NCI-H345 (cell line): ENCODE measurements at regions not wholly inside any gene's neighbourhood (a gene's known extent, or its start where the extent isn't known, plus 50 kb on each side); places are given as distances from the start of the nearest gene placed in this dataset.

Source experiments
- DNase-seq: peaks from one replicate; lab custom pipeline; 2025; lab: John Stamatoyannopoulos, UW

DNA sequence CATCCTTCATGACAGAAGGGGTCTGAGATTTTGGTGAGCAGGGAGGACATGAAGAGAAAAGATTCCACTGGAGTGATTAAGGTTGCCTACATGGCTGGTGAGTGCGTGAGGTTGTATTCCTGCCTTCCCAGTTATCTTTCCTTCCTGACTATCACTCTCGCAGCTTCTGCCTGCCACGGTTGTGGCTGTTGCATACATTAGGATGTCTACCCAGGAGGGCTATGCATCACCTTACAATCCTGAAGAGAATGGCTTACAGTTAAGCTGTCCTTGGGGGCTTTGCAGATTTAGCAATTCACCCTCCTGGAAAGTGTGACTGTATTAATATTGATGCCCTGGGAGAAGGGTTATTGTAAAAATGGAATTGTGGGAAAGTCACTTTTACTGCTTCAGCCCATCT, 571.0 kb downstream of the TSN start:
- no peak for DNase-seq

DNA sequence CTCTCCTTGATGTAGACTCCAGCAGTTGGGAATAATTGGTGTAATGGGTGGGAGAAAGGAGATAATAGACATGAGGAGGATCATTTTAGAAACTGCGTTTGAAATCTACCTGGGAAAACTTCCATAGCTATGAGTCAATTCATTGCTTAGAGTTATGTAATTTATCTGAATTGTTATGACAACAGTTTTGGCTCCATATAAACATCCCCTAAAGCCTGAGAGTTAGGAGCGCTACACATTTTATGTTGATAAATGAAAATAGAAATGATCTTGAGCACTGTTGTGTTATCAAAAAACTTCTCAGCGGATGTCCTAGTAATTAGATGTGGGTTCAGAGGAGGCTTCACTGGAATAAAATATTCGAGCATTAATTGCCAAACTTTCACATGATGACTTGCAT, 573.4 kb downstream of the TSN start:
- DNase-seq: no peak

DNA sequence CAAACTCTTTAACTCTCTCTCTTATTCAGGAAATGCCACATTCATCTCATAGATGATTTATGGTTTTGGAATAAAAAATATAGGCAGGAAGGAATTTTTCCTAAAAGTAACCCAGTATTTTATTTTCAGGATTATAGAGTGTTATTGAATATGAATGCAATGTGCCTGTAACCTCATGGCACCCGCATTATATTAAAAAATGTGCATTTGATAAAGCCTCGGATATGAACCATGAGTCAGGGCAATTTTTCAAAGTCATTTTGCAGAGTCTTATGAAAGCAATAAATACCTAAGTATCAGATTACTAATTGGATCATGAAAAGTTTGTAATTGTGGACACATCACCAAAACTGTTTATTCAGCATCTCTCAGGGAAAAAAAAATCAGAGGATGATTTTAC, 573.8 kb downstream of the TSN start:
- DNase-seq: no peak

GRCh38 chr2:122333932-122334331, 578.5 kb downstream of the TSN start:
- DNase-seq: no peak

DNA sequence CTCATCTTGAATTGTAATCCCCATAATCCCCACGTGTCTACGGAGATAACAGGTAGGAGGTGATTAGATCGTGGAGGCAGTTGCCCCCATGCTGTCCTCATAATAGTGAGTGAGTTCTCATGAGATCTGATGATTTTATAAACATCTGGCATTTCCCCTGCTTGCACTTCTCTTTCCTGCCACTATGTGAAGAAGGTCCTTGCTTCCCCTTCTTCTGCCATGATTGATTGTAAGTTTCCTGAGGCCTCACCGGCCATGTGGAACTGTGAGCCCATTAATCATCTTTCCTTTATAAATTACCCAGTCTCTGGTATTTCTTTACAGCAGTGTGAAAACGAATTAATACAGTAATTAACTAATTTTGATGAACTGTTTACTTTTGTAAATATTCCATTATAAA, 582.5 kb downstream of the TSN start:
- DNase-seq: no peak

DNA sequence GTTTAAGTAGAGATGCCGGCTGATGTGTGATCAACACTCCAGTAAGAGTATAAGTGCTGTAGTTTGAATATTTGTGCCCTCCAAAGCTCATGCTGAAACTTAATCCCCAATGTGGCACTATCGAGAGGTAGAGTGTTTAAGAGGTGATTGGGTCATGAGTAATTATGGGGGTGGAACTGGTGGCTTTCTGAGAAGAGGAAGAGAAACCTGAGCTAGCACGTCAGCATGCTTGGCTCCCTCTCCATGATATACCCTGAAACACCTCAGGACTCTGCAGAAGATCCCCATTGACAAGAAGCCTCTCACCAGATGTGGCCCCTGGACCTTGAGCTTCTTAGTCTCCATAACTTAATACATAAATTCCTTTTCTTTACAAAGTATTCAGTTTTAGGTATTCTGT, 584.8 kb downstream of the TSN start:
- DNase-seq: no peak

DNA sequence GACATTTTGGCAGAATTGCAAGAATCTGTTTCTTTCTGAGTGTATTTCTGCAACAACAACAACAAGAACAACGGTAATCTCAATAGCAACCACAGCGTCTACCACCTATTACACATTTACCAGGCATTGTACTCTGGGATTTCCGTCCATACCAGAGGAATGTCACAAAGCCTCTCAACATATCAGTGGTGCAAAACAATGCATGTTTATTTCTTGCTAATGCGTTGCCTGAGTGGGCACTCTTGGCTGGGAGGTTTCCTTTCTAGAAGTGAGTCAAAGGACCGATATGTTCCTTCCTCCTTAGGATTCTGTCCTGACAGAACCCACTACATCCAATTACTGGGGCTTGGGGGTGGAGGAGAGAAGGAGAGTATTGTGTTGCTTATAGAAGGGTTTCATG, 585.6 kb downstream of the TSN start:
- no peak for DNase-seq

GRCh38 chr2:122352151-122352550, 596.7 kb downstream of the TSN start:
- DNase-seq: peak; percentile 19

DNA sequence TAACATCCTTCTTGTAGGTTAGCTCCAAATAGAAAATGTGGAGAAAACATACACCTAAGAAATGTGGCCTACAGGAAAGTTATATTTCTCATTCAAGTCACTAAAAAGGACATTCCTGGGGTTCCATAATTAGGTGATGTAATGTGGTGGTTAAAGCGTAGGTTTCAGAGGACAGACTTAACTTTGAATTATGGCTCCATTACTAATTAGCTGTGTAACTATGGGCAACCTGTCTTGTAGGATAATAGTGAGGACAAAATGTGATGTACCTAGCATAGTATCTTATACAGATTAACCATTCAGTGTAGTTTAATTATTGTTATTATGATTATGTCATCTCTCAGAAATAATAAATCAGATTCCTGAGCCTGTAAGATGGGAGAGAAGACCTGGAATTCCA, 602.5 kb downstream of the TSN start:
- DNase-seq: no peak

DNA sequence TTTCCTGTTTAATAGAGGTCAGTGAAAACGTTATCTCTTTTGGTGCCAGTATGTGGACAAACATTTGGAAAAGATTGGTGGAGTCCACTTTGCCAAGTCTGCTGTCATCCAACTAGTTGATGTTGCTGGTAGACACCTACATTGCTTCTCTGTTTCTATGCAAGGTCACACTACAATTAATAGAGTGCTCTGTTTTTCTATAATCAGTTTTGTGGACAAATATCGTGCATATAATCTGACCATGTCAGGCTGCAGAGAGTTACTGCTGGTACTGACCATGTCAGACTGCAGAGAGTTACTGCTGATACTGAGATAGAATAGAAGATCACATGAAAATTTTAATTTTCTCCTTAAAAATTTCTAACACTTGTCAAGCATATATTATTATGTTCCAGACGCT, 603.3 kb downstream of the TSN start:
- DNase-seq: no peak

- DNase-seq: no peak
These were observed 608.4 kb downstream of the TSN start for GRCh38 chr2:122363885-122364284.

GRCh38 chr2:122366427-122366826, 611.0 kb downstream of the TSN start:
- DNase-seq: no peak

DNA sequence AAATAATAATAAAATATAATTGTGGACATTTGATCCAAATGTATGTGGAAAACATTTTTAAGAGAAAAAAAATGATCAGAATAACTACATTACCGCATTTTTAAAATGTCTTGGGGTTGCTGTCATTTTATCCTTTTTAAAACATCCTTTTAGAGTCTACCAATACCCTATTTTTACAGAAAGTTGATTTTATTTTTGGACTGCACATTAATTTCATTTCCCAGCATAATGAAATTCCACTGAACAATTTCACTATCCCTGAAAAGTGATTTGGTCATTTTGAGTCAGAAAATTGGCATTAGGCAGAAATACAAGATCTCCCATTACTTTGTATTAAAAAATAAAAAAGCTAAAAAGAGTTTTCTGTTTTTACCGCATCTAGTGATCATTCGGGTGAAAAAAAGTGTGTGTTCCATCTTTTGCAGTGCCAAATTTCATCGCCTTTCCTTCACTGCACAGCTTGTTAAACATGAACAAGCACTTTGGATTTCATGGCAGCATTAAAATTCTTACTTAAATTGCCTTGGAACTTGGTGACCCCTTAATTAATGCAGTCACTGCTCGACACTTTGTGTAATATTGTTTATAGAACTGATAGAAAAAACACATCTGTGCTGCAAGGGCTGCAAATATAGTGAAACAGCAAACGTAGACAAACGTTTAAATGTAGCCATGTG, 611.7 kb downstream of the TSN start:
- DNase-seq: no peak

DNA sequence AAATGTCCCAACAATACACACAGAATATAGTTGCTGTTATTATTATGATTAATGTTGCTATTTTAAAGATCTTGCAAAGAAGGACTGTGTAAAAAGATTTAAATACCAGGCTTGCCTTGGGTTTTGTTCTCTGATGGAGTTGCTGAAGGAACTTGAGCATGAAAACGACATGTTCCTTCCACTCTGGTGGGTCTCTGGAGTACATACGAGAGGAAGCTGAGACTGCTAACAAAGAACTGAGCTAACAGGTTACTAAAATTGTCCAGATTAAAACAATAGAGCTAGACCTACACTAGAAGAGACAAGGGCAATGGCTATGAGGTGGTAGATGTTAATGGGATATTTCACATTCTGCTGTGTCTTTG, 612.2 kb downstream of the TSN start:
- DNase-seq: no peak

DNA sequence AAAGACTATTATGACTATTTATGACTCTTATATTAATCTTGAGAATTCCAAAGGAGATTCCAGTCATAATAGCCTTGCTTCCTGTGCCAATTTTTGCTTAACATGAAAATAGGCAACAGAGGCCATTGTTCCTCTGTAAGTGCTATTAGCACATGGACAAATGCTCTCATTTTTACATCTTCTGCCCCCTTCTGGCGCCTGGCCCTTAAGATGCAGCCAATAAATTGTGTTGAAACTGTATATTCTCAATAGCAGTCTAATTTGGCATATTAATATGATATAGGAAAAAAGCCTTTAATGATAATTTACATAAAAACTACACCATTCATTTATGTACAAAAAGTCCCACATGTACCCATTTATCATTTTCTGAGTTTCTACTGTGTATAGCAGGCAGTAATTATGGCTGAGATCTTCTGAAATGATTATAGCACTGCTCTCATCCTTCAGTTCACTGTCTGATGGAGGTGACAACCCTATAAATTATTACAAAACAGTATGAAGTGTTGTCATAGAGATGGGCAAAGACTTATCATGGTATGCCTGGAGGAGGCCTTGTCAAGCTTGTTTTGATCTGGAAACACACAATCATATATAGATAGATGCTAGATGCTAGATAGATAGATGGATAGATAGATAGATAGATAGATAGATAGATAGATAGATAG, 613.3 kb downstream of the TSN start:
- DNase-seq: no peak

DNA sequence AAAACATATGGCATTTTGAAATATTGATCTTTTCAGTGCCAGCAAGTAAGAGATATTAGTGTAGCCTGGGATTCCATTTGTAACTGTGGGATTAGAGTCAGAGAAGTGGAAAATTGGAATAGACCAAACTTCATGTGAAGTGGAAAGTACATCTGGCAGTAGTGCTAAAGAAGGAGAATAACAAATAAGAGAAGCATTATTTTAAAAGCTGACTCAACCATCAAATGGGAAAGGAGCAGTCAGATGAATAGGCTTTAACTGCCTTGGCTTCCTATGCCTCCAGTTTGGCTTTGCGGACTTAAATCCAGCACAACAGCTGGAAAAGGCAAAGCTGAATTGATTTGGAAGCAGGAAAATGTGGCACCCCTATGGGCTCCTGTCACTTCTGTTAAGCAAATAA, 623.1 kb downstream of the TSN start:
- DNase-seq: no peak

GRCh38 chr2:122384768-122385333, 629.4 kb downstream of the TSN start:
- DNase-seq: no peak

DNA sequence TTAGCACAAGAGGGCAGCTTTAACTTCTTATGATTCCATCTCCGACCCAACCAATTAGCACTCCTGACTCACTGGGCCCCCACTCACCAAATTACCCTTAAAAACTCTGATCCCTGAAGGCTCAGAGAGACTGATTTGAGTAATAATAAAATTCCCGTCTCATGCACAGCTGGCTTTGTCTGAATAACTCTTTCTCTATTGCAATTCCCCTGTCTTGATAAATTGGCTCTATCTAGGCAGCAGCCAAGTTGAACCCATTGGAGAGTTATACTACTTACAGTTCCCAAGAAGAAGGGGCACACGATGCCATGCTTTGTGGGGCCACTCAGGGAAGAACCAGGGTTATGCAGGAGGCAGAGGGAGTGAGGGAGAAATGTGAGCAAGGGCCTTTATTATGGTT, 632.8 kb downstream of the TSN start:
- DNase-seq: no peak

DNA sequence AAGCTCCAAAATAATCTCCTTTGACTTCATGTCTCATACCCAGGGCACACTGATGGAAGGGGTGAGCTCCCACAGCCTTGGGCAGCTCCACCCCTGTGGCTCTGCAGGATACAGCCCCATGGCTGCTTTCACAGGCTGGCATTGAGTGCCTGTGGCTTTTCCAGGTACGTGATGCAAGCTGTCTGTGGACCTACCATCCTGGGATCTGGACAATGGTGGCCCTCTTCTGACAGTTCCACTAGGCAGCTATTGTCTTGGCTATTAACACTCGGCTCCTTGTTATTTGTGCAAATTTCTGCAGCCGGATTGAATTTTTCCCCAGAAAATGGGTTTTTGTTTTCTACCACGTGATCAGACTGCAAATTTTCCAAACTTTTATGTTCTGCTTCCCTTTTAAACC, 634.2 kb downstream of the TSN start:
- DNase-seq: no peak

DNA sequence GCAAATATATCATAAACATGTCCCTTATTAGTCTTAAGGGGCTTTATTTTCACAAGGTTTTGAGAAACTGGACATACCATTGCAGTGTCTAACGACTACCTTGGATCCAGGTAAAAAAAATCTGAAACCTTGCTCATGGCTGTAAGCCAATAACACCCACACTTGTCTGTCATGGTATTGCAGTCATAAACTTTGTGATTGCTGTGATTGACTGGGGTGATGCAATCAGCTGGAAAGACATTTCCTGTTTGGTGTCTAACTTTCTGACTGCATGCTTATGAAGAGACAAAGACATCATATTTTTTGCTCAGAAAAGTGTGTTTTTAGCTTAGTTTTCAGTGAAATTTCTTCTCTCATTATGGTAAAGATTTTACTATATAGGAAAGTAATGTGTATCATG, 635.0 kb downstream of the TSN start:
- DNase-seq: no peak

- no peak for DNase-seq
These were observed 636.3 kb downstream of the TSN start for GRCh38 chr2:122391726-122392125.

DNA sequence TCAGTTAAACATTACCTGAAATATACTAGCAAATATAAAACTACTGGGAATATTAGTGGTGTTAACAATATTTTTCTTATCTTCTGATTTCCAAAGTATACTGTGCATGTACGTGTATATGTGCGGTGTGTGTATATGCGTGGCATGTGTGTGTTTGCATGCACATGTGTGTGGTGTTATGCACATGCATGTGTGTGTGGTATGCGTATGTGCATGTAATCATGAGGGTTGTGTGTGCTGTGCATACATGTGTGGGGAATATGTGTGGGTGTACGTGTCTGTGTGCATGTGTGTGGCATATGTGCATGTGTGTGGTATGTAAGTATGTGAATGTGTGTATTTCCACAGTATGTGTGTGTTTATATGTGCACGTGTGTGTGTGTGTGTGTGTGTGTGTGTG, 640.2 kb downstream of the TSN start:
- no peak for DNase-seq

- DNase-seq: no peak
These were observed 655.8 kb downstream of the TSN start for GRCh38 chr2:122411231-122411630.

GRCh38 chr2:122412360-122412759, 656.9 kb downstream of the TSN start:
- DNase-seq: no peak
